Globus pallidus (tissue), 1 donor: ENCODE measurements at regions not wholly inside any gene's neighbourhood (a gene's known extent, or its start where the extent isn't known, plus 50 kb on each side); places are given as distances from the start of the nearest gene placed in this dataset.

Experiments
- DNase-seq: peaks from one replicate; pipeline ENCODE4 v3.0.0-alpha.2; 2015; ENCODE audit warnings: low spot score

DNA sequence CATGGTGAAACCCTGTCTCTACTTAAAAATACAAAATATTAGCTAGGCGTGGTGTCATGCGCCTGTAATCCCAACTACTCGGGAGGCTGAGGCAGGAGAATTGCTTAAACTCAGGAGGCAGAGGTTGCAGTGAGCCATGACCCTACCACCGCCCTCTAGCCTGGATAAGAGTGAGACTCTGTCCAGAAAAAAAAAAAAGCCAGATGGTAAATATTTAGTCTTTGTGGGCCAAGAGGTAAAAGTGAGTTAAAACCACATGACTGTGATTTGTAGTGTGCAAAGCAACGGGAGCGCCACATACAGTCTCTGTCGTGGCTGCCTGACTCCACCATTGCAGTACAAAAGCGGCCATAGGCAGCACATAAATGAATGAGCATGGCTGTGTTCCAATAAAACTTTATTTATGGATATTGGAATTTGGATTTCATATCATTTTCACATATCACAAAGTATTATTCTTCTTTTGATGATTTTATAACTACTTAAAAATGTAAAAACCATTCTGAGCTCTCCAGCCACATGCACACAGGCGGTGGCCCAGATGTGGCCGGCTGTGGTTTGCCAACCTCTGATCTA is 51.8 kb upstream of the CASZ1 start:
- DNase-seq, result no peak

DNA sequence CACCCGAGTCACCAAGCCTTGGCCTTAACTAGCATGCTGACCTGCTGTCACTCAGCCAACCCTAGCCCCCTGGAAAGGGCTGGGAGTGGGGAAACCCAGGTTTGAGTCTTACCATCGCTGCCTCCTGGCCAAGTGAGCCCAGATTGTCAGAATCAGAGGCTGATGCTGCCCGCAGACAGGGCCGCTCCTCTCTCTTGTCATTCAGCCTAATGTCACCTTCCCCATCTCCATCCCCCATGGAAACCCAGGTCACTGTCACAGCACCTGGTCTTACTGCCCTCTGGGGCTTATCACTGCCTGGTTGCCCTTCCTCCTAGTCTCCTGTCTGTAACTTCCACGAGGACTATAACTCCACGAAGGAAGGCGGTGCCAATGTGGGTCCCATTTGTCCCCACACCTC is 53.6 kb upstream of the CASZ1 start:
- no peak for DNase-seq

DNA sequence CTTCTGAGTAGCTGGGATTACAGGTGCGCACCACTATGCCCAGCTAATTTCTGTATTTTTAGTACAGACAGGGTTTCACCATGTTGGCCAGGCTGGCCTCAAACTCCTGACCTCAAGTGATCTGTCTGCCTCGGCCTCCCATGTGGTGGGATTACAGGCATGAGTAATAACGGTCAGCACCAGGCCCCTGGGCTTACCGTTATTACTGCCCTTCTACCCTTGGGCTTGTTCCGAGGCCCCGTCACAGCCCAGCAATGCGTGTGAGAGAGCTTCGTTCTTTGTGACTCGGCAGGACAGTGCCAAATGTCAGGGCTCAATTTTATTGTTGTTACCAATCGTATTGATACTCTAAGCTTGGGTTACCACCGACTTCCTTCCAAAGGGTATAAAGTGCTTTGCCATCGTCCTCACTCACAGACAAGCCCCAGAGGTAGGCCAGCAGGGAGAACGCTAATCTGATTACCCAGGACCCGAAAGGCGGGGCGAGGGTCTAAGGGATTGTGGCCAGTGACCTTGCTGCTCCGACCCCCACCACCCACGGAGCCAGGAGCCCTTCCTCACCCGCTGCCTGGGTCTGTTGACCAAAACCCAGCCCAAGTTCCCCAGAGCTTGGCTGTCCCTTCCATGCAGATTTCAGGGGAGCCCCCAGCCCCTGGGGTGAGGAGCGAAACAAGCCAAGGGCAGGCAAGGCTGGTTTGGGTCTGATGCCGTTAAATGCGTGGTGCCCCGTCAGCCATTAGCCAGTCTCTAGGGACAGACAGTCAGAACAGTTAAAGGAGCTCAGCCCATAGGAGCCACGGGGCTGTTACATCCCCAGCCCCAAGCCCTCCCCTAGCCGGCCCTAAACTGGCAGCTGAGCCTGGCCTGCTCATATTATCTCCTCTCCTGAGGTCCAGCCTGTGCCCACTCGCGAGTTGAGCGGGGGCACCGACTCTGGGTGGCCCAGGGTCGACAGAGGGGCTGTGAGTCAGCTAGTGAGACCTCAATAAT is 54.9 kb upstream of the CASZ1 start:
- DNase-seq, result no peak

DNA sequence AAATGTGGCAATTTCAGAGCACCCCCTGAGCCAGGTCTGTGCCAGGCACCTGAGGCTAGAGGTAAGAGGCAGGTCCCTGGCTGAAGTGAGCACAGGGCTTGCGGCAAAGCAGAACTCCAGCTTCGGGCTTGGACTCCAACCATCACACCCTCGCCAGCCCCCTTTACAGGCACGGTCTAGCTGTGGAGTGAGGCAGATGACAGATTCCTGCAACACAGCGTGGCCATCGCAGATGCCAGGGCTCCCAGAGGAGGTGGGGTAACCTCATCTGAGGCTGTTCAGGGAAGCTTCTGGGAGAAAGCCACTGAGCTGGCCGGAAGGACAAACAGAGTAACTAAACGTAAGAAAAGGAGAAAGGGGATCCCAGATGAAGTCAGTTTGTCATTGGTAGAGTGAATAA is 55.6 kb upstream of the CASZ1 start:
- no peak for DNase-seq

DNA sequence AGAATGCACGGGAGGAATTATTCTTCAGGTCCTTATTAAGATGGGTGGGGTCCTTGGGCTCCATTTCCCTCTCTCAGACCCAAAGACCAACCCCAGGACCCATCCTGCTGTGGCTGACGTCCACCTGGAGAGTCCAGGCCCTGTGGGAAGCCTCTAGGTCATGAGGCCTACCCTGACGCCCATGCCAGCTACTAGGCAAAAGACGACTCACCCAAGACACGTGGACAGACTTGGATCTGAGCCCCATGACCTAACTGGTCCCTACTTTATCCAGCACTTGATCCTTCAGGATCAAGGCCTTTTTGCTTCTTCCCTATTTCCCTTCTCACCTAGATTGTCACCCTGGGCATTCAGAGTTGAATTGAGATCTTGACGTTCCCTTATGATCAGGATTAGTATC is 56.0 kb upstream of the CASZ1 start:
- no peak for DNase-seq

DNA sequence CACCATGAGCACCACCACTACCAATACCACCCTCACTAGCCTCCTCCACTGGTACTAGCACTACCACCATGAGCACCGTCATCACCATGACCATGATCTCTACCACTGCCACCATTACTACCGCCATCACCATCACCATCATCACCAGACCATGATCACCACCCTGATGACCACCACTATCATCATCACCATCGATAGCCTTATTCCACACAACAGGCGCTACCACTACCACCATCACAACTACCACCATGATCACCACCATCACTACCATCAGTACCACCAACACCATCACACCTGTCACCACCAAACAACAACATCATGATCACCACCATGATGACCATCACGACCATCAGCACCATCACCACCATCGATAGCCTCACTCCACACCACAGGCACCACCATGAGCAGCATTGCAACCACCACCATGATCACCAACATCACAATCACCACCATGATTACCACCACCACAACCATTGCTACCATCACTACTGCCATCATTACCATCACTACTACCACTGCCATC is 56.6 kb upstream of the CASZ1 start:
- DNase-seq, result no peak

DNA sequence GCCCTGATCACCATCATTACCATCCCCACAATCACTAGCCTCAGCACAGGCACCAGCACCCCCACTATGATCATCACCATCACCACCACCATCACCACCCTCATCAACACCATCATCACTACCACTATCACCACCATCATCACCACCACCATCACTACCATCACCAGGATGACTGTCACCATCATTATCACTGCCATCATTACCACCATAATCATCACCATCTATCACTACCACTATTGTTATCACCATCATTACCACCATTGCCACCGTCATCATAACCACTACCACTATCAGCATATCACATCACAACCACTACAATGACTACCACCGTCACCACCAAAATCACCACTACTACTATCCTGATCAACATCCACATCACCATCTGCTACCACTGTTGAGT is 57.3 kb upstream of the CASZ1 start:
- no peak for DNase-seq

DNA sequence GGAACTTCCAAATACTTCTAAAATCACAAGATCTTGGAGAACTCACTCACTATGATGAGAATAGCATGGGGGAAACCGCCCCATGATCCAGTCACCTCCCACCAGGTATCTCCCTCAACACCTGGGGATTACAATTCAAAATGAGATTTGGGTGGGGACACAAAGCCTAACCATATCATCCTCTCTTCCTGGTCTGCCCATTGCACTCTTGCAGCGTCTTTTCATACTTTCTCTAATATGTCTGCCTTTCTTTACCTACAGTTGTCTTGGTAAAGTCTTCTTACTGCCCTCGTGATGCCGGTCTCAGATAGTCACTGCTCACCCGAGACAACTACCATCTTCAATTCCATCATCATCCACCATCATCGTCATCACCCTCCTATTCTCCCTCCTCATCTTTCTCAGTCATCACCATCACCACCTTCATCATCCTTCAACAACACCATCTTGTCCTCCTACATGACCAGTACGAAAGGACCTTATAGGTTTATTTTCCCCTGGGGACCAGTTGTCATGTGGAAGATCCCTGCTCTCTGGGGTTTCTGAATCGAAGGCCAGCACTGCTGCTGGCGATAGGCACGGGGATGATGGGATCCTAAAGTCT is 58.5 kb upstream of the CASZ1 start:
- DNase-seq, result no peak

DNA sequence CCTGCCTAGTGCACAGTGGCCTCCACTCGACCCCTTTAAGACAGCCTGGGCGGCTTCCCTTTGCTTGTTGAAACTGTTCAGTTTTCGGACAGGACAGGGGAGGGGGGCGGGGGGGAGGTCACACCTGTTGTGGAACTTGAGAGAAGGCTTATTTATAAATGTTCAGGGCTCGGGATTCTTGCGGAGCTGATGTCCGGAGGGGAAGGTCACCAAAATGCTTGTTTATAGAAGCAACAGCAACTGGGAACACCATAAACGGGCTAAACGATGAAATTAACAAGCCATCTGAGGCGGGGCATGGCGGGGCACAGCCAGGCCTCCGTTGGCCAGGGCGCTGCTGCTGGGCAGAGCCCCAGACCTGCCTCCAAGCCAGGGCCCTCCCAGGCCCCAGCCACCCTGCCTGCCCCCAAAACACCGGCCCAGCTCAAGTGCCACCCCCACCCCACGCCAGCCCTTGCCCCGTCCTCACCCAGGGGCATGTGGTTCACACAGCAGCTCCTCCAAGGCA is 59.8 kb upstream of the CASZ1 start:
- DNase-seq, result no peak

DNA sequence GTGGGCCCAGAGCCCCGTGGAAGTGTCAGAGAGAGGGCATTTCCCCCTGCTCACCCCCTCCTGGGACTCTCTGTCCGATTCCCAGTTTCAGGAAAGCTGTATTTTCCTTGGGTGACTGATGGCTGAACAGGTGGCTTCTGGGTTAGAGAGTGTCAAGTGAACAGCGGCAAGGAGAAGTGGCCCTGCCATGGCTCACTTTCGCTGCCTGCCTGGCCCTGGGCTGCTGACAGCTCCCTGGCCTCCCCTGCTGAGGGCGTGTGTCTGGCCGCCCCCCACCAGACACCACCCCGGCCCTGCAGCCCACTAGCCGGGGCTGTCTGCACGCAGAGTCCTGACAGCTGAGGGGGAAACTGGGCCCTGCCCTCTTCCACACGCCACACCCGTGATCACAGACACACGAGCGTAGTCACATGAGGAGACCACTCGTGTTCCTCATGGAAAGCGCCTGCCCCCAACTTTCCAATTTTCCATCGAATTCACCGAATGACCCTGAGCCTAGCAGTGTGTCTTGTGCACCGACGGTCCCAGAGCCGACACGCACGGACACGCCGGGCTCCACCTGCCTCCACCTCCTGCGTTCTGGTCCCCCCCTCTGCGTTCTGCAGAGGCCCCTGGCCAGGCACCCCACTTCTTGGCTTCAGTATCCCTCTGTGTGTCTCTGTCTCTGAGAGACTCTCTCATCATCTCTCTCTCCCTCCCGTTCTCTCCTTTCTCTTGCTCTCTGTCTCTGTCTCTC is 60.6 kb upstream of the CASZ1 start:
- no peak for DNase-seq

DNA sequence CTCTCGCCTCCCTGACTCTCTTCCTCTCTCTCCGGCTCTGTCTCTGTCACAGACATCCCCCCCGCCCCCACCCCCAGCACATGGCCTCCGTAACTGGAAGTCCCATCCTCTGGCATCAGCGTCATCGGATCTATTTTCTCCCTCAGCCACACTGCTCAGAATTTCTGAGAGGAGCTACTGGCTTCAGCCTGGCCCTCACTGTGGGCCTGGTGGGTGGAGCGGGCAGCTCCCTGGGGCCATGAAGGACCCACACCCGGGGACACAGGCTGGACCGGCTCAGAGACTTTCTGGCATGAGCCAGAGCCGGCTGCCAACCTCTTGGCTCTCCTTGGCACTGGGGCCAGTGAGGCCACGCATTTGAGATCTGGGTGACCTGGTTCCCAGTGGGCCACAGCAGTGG is 61.2 kb upstream of the CASZ1 start:
- no peak for DNase-seq

DNA sequence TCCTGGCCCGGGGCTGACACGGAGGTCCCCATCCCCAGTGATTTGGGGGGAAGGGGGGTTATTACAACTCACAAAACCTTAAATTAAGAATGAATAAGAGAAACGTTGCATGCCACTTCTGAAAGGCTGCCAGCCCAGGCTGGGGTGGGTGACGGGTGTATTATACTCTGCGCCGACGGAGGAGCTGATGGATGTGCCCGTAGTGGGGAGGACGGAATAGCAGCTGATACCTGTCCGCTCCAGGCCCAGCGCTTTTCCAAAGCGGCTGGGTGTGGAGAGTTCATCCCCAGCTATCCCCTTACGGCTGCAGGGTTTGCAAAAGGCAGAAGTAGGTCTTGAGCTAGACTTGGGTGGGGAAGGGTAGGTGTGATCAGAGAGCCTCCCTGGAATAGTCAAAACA is 63.8 kb upstream of the CASZ1 start:
- no peak for DNase-seq

DNA sequence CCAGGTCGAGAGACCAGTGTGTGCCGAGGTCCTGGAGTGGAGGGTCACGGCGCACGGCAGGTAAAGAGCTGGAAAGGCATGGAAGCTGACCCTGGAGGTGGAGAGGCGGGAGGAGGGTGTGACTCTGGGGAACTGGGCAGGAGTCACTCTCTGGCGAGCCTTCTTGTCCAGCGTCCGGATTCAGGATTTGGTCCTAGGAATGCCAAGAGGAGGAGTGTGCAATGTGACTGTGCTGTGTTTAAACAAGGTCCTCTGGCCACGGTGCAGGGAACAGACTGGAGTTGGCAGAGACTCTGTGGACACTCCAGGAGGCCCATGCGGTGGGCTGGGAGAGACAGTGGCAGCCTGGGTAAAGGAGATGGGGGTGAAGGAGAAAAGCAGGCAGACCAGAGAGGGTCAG is 64.2 kb upstream of the CASZ1 start:
- DNase-seq, result no peak

DNA sequence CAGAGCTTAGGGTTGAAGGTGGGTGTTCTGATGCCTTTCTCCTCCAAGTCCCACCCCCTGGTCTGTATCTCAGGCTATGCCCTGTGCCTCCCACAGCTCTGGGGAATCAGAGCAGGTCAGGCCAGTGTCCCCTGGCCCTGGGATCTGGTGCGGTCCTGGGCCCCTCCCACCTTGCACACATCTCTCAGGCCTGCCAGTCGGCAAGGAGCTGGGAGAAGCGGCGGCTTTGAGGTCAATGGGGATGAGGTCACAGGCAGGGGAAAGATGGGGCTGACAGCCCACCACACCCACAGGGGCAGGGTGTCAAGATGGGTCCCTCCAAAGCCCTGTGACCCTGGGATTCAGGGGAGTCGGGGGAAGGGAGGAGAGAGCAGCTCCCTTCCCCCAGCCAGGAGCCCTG is 65.4 kb upstream of the CASZ1 start:
- no peak for DNase-seq

DNA sequence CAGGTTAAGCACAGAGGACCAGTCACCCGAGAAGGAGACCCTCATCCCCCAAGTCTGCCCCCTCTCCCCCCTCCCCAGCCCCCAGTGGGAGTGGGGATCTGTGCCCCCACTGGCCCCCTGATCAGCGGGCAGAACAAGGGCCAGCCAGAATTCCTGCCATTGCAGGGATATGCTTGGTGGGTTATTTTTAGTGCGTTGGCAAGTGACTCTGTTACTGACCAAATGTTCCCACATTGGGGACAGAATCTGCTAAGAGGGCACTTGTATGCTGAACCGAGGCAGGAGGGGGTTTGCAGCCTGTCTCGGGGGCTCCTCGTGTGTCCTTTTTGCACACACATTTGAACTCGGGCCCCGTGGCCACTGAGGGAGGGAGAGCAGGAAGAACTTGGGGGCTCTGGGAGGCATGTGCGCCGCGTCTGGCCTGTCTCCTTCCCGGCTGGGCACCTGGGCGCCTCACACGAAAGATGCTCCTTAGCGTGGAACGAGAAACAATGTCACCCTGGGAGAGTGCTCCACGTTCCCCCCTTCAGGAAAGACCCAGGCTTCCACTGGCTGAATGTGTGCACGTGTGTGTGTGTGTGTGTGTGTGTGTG is 66.4 kb upstream of the CASZ1 start:
- no peak for DNase-seq

DNA sequence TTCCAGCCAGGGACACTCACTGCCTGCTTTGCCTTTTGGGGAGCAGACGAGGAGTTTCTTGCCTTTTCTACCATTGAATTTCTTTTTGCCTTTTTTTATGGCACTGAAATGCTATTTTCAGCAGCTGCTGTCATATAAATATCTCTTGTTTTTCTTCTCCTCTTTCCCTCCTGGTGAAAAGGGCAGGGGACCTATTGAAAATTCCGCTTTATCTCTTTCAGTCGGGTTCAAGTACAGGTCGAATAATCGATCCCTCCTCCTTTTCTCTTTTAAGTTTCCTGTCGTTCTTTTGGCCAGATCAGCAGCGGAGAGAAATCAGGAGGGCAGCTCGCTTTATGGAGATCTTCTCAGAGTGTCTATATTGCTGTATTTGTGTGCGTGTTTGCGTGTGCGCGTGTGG is 67.4 kb upstream of the CASZ1 start:
- DNase-seq, result no peak

DNA sequence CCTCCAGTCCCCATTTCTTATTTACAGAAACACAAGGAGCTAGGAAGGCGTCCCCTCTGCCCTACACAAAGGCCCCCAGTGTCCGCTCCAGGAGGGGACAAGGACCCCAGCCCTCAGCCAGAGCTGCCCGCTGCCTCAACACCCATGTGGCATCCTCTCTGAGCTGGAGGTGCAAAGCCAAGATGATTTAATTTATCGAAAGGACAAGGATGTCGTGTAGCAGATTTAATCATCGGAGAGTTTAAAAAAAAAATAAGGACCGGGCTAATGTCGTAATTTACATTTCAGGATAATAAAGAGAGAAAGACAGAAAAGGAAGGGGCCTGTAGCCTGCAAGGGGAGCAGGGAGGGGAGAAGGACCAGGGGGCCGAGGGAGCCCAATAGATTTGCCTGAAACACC is 68.3 kb upstream of the CASZ1 start:
- DNase-seq, result no peak

DNA sequence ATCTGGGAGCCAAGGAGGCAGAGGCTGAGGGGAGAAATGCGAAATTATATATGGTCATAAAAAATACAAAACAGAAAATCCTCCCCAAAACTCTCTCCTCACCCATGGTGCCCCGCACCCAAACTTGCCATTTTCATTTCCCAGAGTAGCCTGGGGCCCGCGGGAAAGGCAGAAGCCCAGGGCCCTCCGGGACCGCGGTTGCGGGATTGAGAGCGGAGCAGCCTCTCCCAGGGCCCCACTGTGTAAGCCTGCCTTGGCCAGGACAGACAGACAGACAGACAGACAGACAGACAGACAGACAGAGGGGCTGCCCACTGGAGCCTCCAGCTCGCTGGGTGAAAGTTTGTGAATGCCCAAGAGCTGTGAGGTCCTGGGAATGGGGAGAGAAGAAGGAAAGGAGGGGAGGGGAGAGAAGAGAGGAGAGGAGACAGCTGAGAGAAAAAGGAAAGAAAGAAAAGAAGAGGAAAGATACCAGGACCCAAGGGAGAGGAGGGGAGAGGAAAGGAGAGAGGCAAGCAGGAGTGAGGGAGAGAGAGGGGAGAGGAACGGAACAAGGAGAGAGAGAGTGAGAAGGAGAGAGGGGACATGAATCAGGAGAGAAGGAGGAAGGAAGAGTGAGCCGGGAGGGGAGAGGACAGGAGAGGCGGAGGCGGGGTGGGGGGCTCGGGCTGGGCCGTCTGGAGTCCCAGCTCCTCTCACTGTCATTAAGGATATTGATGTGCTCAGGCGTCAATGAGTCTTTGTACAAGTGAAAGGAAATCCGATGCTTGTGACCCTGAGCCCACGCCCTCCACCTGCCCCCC is 69.3 kb upstream of the CASZ1 start:
- no peak for DNase-seq

DNA sequence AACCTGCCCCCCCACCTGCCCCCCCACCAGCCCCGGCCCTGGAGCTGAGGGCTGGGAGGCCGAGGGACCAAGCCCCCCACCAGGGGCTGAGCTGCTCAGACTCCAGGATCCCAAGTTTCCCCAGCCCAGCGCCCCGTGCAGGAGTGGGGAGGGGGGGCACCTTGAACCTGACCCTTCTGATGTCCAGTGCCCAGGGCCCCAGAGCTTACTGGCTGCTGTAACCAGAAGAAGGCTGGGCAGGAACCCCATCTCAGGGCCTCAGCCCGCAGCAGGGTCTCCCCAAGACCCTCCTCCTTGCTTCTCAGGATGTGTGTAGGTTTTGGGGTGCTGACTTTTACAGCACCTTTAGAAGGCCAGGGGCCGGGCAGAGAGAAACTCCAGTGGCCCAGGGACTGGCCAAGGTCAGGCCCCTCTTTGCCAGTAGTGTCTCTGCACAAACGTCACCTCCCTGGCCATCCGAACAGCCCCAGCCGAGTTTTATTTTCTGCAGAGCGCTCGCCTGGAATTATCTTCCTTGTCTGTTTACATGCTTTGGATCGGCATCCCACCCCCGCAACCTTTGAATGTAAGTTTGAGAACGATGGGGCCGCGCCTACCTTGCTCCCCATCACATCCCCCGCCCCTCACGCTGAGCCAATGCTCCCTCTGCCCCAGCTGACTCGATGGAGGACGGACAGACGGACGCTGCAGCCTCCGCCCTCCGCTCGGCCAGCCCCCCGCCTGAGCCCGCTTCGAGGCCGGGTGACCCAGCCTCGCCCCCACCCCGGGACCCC is 70.1 kb upstream of the CASZ1 start:
- no peak for DNase-seq

DNA sequence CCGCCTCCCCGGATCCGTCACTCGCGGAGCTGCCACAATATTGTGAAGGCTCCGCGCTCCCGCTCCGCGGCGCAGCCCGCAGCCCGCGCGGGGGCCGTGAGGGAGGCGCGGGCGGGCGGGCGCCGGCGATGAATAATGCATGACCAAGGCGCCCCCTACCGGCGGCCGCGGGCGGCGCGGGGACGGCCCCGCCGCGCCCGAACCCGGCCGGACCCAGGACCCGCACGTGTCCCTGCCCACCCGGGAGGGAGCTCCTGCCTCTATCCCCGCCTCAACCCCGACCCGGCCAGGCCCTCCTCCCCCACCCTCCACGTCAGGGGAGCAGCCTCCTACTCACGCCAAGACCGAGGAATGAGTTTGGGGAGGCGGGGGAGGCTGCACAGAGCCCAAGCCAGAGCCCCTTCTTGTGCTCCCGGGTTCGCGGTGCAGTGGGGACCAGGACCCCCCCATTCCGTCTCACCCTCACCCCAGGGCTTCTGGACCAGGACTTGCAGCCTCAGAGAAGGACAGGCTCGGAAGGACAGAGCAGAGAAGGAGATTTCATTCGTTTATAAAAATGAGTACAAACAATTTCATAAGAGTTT is 70.8 kb upstream of the CASZ1 start:
- DNase-seq, result peak; percentile 19
